A673 (cell line): ENCODE measurements at regions not wholly inside any gene's neighbourhood (a gene's known extent, or its start where the extent isn't known, plus 50 kb on each side); places are given as distances from the start of the nearest gene placed in this dataset.

ENCODE experiments used
- EZH2 ChIP-seq: fragments of 200-600 bp; sonication (generic); IDR thresholded peaks from 2 replicates; pipeline ENCODE4 v1.6.1; 2017; ENCODE audit warnings: borderline replicate concordance, low read depth, mild to moderate bottlenecking, mixed read lengths, antibody characterized with exemption, low read length; ENCODE audit not compliant: poor library complexity, severe bottlenecking
- TF ChIP-seq, protein P1 (sequence below): fragments of 300-800, 200-600 bp; sonication (generic); conservative IDR thresholded peaks from 2 replicates; pipeline ENCODE4 v1.5.1; 2017; ENCODE audit warnings: low read depth, mild to moderate bottlenecking, antibody characterized with exemption, low read length, moderate library complexity, mixed read lengths

- TF ChIP-seq, protein P1, sequence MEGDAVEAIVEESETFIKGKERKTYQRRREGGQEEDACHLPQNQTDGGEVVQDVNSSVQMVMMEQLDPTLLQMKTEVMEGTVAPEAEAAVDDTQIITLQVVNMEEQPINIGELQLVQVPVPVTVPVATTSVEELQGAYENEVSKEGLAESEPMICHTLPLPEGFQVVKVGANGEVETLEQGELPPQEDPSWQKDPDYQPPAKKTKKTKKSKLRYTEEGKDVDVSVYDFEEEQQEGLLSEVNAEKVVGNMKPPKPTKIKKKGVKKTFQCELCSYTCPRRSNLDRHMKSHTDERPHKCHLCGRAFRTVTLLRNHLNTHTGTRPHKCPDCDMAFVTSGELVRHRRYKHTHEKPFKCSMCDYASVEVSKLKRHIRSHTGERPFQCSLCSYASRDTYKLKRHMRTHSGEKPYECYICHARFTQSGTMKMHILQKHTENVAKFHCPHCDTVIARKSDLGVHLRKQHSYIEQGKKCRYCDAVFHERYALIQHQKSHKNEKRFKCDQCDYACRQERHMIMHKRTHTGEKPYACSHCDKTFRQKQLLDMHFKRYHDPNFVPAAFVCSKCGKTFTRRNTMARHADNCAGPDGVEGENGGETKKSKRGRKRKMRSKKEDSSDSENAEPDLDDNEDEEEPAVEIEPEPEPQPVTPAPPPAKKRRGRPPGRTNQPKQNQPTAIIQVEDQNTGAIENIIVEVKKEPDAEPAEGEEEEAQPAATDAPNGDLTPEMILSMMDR = no peak
- no peak for TF ChIP-seq EZH2
These were observed 331.4 kb upstream of the AZI2 start for GRCh38 chr3:28680050-28680449.
